A673 (cell line): ENCODE measurements at regions not wholly inside any gene's neighbourhood (a gene's known extent, or its start where the extent isn't known, plus 50 kb on each side); places are given as distances from the start of the nearest gene placed in this dataset.

Experiments used
- BruUV-seq: library from RNA; stranded (reverse); fragments of 400-500 nt; replicated peaks from 2 replicates; lab custom pipeline; 2021; lab: Mats Ljungman, UMichigan
- CTCF ChIA-PET: fragments of 300-600 bp; sonication (Branson Sonifier 250); formaldehyde crosslinking; loops from one replicate; lab custom pipeline; 2022; ENCODE audit warnings: antibody characterized with exemption; lab: Charles Lee
- POLR2A ChIA-PET: fragments of 300-600 bp; sonication (Branson Sonifier 250); formaldehyde crosslinking; loops from one replicate; lab custom pipeline; 2022; ENCODE audit warnings: antibody characterized with exemption; ENCODE audit not compliant: low non-redundant PET; lab: Charles Lee
- DNase-seq: peaks from one replicate; pipeline ENCODE4 v3.0.0-alpha.2; 2015; ENCODE audit warnings: low spot score
- H3K27ac ChIP-seq: fragments of 200-600 bp; sonication (generic); 2 replicates; pipeline ENCODE4 v1.5.1; 2016; ENCODE audit warnings: mixed run types, low read depth, mild to moderate bottlenecking, mixed read lengths, antibody characterized with exemption, low read length; ENCODE audit not compliant: poor library complexity, severe bottlenecking
- H3K27me3 ChIP-seq: fragments of 200-600 bp; sonication (generic); replicated peaks from 2 replicates; pipeline ENCODE4 v1.6.1; 2017; ENCODE audit warnings: mixed run types, low read depth, mild to moderate bottlenecking, mixed read lengths, antibody characterized with exemption, low read length; ENCODE audit not compliant: insufficient read depth, poor library complexity
- H3K36me3 ChIP-seq: fragments of 200-600 bp; sonication (generic); 2 replicates; pipeline ENCODE4 v1.6.1; 2016; ENCODE audit warnings: mixed run types, mild to moderate bottlenecking, mixed read lengths, antibody characterized with exemption, low read length; ENCODE audit not compliant: insufficient read depth, poor library complexity, severe bottlenecking
- H3K4me1 ChIP-seq: fragments of 200-600 bp; sonication (generic); 2 replicates; pipeline ENCODE4 v1.6.1; 2017; ENCODE audit warnings: mixed run types, mild to moderate bottlenecking, mixed read lengths, antibody characterized with exemption, low read length; ENCODE audit not compliant: insufficient read depth, poor library complexity, severe bottlenecking
- H3K4me3 ChIP-seq: fragments of 200-600 bp; sonication (generic); 2 replicates; pipeline ENCODE4 v1.5.1; 2016; ENCODE audit warnings: low read depth, mixed run types, mild to moderate bottlenecking, mixed read lengths, low read length; ENCODE audit not compliant: poor library complexity, severe bottlenecking
- H3K9me3 ChIP-seq: fragments of 200-600 bp; sonication (generic); 2 replicates; pipeline ENCODE4 v1.6.1; 2016; ENCODE audit warnings: mixed run types, low read depth, mild to moderate bottlenecking, mixed read lengths, antibody characterized with exemption, low read length; ENCODE audit not compliant: poor library complexity, severe bottlenecking
- CTCF ChIP-seq: fragments of 300-800, 200-600 bp; sonication (generic); conservative IDR thresholded peaks from 2 replicates; pipeline ENCODE4 v1.5.1; 2017; ENCODE audit warnings: low read depth, mild to moderate bottlenecking, antibody characterized with exemption, low read length, moderate library complexity, mixed read lengths
- EZH2 ChIP-seq: fragments of 200-600 bp; sonication (generic); IDR thresholded peaks from 2 replicates; pipeline ENCODE4 v1.6.1; 2017; ENCODE audit warnings: borderline replicate concordance, low read depth, mild to moderate bottlenecking, mixed read lengths, antibody characterized with exemption, low read length; ENCODE audit not compliant: poor library complexity, severe bottlenecking
- intact Hi-C: fragments of 100-400 bp; cut with micrococcal nuclease; formaldehyde crosslinking; loops from one replicate; pipeline ENCODE4 v1.10.0; 2022; ENCODE audit not compliant: unreplicated experiment

GRCh38 chr10:123560301-123561140 lies 105.6 kb upstream of the GPR26 start:
- POLR2A ChIA-PET = no interaction called here
- no peak overlapping the region for H3K27ac ChIP-seq
- H3K9me3 ChIP-seq = no peaks in the 10 kb centered on the region
- H3K36me3 ChIP-seq = no peaks in the 10 kb centered on the region
- H3K27me3 ChIP-seq = peaks cover 5% of the 10 kb centered on the region
- intact Hi-C loops = no loop called here
- H3K4me1 ChIP-seq = no peaks in the 10 kb centered on the region
- no TSS peak for BruUV-seq
- CTCF ChIA-PET = no interaction called here
- DNase-seq = no peak
- TF ChIP-seq EZH2 = no peak
- no peak for TF ChIP-seq CTCF
- H3K4me3 ChIP-seq = no peak overlapping the region

DNA sequence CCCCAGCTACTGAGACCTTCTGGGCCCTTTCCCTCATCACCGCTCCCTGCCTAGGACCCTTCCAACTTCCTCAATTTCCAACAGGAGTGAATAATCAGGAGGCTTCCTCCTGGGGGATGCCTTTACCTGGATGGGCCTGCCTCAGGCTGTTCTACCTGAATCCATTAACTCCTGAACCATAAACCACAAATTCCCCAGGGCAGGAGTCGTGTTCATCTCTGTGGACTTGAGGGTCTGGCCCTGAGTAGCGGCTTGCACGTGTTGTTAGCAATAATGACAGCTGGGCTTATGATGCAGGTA lies 105.1 kb upstream of the GPR26 start:
- ChIA-PET POLR2A (no interaction called here), CTCF (interaction anchor here (0.6 kb wide), 1 partner anchor 517 kb away, joined by 6 read pairs; no protein-coding TSS in a partner anchor)
- no peaks in the 10 kb centered on the region for H3K36me3 ChIP-seq

GRCh38 chr10:123562387-123562786 lies 103.8 kb upstream of the GPR26 start:
- intact Hi-C loops = no loop called here
- Histone ChIP-seq H3K4me1 (no peaks in the 10 kb centered on the region), H3K27ac (no peak overlapping the region), H3K4me3 (no peak overlapping the region), H3K36me3 (no peaks in the 10 kb centered on the region), H3K9me3 (no peaks in the 10 kb centered on the region), H3K27me3 (peaks cover 4% of the 10 kb centered on the region)
- TF ChIP-seq CTCF (no peak), EZH2 (no peak)
- POLR2A ChIA-PET = no interaction called here
- CTCF ChIA-PET = interaction anchor here (0.5 kb wide), 1 partner anchor 519 kb away, joined by 3 read pairs; no protein-coding TSS in a partner anchor
- BruUV-seq = no TSS peak
- no peak for DNase-seq

More for the DNA sequence above, 105.1 kb upstream of the GPR26 start:
- intact Hi-C loops = no loop called here
- BruUV-seq = no TSS peak
- Histone ChIP-seq H3K27me3 (peaks cover under 1% of the 10 kb centered on the region), H3K9me3 (no peaks in the 10 kb centered on the region), H3K4me1 (no peaks in the 10 kb centered on the region), H3K27ac (no peak overlapping the region), H3K4me3 (no peak overlapping the region)
- TF ChIP-seq EZH2 (no peak), CTCF (no peak)
- no peak for DNase-seq
